GM12801 (cell line): ENCODE measurements at regions not wholly inside any gene's neighbourhood (a gene's known extent, or its start where the extent isn't known, plus 50 kb on each side); places are given as distances from the start of the nearest gene placed in this dataset.

Experiments used
- CTCF ChIP-seq: IDR thresholded peaks from one replicate; pipeline ENCODE4 v1.5.1; 2011; ENCODE audit warnings: control low read depth; ENCODE audit not compliant: insufficient read length; ENCODE audit errors: extremely low read depth

GRCh38 chr3:139239550-139239949 lies 104.3 kb upstream of the MRPS22 start:
- no peak for TF ChIP-seq CTCF

GRCh38 chr3:139241783-139242182 lies 102.0 kb upstream of the MRPS22 start:
- no peak for TF ChIP-seq CTCF

- TF ChIP-seq CTCF, result no peak
These were observed 100.1 kb upstream of the MRPS22 start for GRCh38 chr3:139243710-139244109.

GRCh38 chr3:139248593-139249255 lies 95.1 kb upstream of the MRPS22 start:
- no peak for TF ChIP-seq CTCF

GRCh38 chr3:139251529-139251928 lies 92.3 kb upstream of the MRPS22 start:
- TF ChIP-seq CTCF, result no peak

- no peak for TF ChIP-seq CTCF
These were observed 91.1 kb upstream of the MRPS22 start for GRCh38 chr3:139252719-139253118.

- TF ChIP-seq CTCF, result no peak
These were observed 85.5 kb upstream of the MRPS22 start for GRCh38 chr3:139258276-139258675.
